Heart left ventricle (tissue), 13 donors: ENCODE measurements at regions not wholly inside any gene's neighbourhood (a gene's known extent, or its start where the extent isn't known, plus 50 kb on each side); places are given as distances from the start of the nearest gene placed in this dataset.

Experiments used
- CTCF ChIP-seq, 12 donors: fragments of 200-600 bp; sonication (generic) in 4 of 12; IDR thresholded peaks; one replicate each; pipeline versions ENCODE4 v1.5.0 to v1.8.0; 2018 to 2022; ENCODE audit warnings: antibody characterized with exemption in 12 of 12, mild to moderate bottlenecking in 5 of 12
- POLR2A ChIP-seq, 2 donors: fragments of 450-650 bp; IDR thresholded peaks; one replicate each; pipeline ENCODE4 v1.6.1; 2017; ENCODE audit warnings: antibody characterized with exemption in 2 of 2, mild to moderate bottlenecking in 2 of 2, moderate library complexity in 2 of 2
- donor health status: ischemic (EF 13 %, LVEDD 7.1; RV severe dilation, severe dysfunction).
- donor health status: DM: no; HTN: yes; CAD: no.
- donor health status: DM: no; HTN: no; CAD: no.
- donor health status: ischemic (EF 25% LVEDD 6.9; RV normal size, moderate dysfunction).
- donor health status: ischemic (EF 25% LVEDD 5.7; RV mildly dilated, moderate dysfunction).
- donor health status: ischemic (EF 35%, LVEDD 5.7; RV mildly dilated, moderate dysfunction).
- donor health status: nonischemic (EF 11% LVEDD 7.7; RV severe dilation, severe dysfunction).
- donor health status: DM: yes; HTN: yes; CAD: no.
- donor health status: PGD.
- donor health status: ischemic (EF 29% LVEDD 5.4; RV normal size, mild dysfunction).
- donor health status: nonischemic (EF 23%, LVEDD 6.1; RV moderate dilation, normal function).

DNA sequence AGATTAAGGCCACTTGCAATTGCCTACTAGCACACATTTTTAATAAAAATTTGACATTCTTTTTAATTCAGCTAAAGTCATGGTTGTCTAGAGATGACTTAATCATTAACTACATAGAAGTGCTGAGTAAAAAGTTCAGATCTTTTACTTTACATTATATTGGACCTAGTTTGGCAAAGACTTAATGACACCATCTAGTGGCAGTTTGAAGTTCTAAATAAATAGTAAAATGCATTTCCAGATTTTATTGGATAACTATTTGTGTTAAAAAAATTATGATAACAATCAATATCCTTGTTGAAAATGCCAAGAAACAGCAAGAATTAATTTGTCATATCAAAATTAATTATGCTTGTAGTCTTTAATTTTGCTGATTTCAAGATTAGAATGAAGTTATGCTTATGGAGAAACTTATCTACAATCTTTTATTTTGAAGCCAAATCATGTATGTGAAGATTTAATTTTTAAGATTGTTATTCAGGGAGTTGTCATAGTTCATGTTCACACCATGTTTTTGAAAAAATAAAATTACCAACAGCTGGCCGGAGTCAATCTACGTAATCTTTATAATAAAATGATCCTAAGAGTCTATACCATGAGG, 69.6 kb upstream of the PJA2 start:
- TF ChIP-seq CTCF (IDR thresholded peaks at IDR 0.05) = peak in 9 of 12 donors; percentile 9 to 55 (median 33)
- no peak for TF ChIP-seq POLR2A (IDR thresholded peaks at IDR 0.05)
